ENCODE measurements at regions not wholly inside any gene's neighbourhood (a gene's known extent, or its start where the extent isn't known, plus 50 kb on each side); places are given as distances from the start of the nearest gene placed in this dataset.
A peak's percentile ranks its signal among the peaks of the same experiment; 100 is the strongest.
"Not testable (repeated sequence)": the region's sequence is repeated elsewhere in the genome, so short reads cannot be mapped to it uniquely, and the experiment has no call there.

DNA sequence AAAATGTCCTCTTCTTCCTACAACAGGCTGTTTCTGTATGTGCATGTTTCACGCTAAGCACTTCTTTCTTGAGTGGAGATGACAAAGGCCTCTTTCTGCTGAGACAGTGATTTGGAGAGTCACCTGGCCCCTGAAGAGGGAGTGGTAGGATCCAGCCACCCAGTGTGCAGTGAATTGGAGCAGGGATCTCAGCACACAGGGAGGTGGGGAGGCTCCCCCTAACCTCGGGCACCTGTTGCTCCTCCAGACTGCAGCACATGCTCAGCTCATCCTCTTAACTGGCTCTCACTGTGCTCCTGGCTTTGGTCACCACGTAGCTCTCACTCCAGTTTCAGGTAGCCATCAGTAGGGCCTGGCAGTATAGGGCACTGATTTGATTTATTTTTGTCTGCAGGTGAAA is 87.6 kb upstream of the GPR89A start:
- not testable (repeated sequence) for H2BK5ac ChIP-seq (ENCODE audit: low read depth, low read length, poor library complexity, severe bottlenecking); H3K23ac ChIP-seq (ENCODE audit: low read length in 2 of 2); H3K18ac ChIP-seq (ENCODE audit: low read depth in 1 of 2, low read length in 2 of 2); H2BK12ac ChIP-seq (ENCODE audit: low read length in 2 of 2); H4K91ac ChIP-seq (ENCODE audit: low read length); H2BK120ac ChIP-seq (ENCODE audit: low read depth, low read length); H2BK15ac ChIP-seq (ENCODE audit: low read depth, poor library complexity, severe bottlenecking); H3K79me1 ChIP-seq (replicated peaks; ENCODE audit: low read length, poor library complexity, severe bottlenecking); H3K9ac ChIP-seq (ENCODE audit: low read length); H3K36me3 ChIP-seq (ENCODE audit: control insufficient read depth in 1 of 2, insufficient read depth in 2 of 2, low read depth in 1 of 2, low read length in 2 of 2); H3K14ac ChIP-seq (ENCODE audit: low read length in 2 of 2); H3K4me1 ChIP-seq (ENCODE audit: control insufficient read depth, insufficient read depth, low read depth, low read length); H3K4me2 ChIP-seq (ENCODE audit: low read length, poor library complexity, severe bottlenecking); DNase-seq; H3K4ac ChIP-seq (ENCODE audit: low read depth in 1 of 2, low read length in 2 of 2); H3K4me3 ChIP-seq (ENCODE audit: insufficient read depth in 1 of 2, low read depth in 1 of 2, low read length in 2 of 2); H3K9me3 ChIP-seq (ENCODE audit: control insufficient read depth, low read length); H4K8ac ChIP-seq (ENCODE audit: low read length); H2AFZ ChIP-seq (ENCODE audit: low read depth, low read length); H3K27me3 ChIP-seq (ENCODE audit: control insufficient read depth in 1 of 2, insufficient read depth in 1 of 2, low read length in 2 of 2)
- peak overlapping the region; percentile 3 for H2AK5ac ChIP-seq (ENCODE audit: low read length, severe bottlenecking)
- H3K27ac ChIP-seq (ENCODE audit: low read length, poor library complexity, severe bottlenecking) = peak overlapping the region; percentile 77
- 82% methylated on average over 2 of the region's 3 CpGs for WGBS

DNA sequence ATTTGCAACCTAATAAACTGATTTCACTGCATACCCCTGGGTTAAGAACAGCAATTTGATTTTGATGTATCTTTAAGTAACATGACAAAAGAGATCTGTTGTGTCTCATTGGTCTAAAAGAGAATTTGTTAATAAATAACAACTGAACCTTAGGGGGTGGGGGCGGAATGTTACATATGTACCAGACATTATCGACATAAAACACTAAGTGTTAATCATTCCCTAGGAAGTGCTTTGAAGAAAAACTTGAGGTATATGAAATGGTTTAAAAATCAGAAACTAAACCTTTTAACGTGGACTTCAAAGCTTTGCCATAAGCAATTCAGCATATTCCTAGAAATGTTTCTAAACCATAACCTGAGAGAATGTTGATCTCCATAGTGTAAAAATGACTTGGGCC is 88.5 kb upstream of the GPR89A start:
- not testable (repeated sequence) for H3K23ac ChIP-seq (ENCODE audit: low read length in 2 of 2); H2AFZ ChIP-seq (ENCODE audit: low read depth, low read length); H3K18ac ChIP-seq (ENCODE audit: low read depth in 1 of 2, low read length in 2 of 2); H3K36me3 ChIP-seq (ENCODE audit: control insufficient read depth in 1 of 2, insufficient read depth in 2 of 2, low read depth in 1 of 2, low read length in 2 of 2); H3K4me1 ChIP-seq (ENCODE audit: control insufficient read depth, insufficient read depth, low read depth, low read length); H3K9me3 ChIP-seq (ENCODE audit: control insufficient read depth, low read length); H2BK120ac ChIP-seq (ENCODE audit: low read depth, low read length); H2BK5ac ChIP-seq (ENCODE audit: low read depth, low read length, poor library complexity, severe bottlenecking); H4K8ac ChIP-seq (ENCODE audit: low read length); DNase-seq; H4K91ac ChIP-seq (ENCODE audit: low read length); H3K4me2 ChIP-seq (ENCODE audit: low read length, poor library complexity, severe bottlenecking); H2BK12ac ChIP-seq (ENCODE audit: low read length in 2 of 2); H3K79me1 ChIP-seq (replicated peaks; ENCODE audit: low read length, poor library complexity, severe bottlenecking); H3K14ac ChIP-seq (ENCODE audit: low read length in 2 of 2); H2AK5ac ChIP-seq (ENCODE audit: low read length, severe bottlenecking); H3K27me3 ChIP-seq (ENCODE audit: control insufficient read depth in 1 of 2, insufficient read depth in 1 of 2, low read length in 2 of 2); H3K4ac ChIP-seq (ENCODE audit: low read depth in 1 of 2, low read length in 2 of 2); H3K9ac ChIP-seq (ENCODE audit: low read length); H2BK15ac ChIP-seq (ENCODE audit: low read depth, poor library complexity, severe bottlenecking); H3K4me3 ChIP-seq (ENCODE audit: insufficient read depth in 1 of 2, low read depth in 1 of 2, low read length in 2 of 2)
- no CpG with 5 or more reads among the region's 3 CpGs for WGBS
- peak overlapping the region; percentile 70 for H3K27ac ChIP-seq (ENCODE audit: low read length, poor library complexity, severe bottlenecking)

DNA sequence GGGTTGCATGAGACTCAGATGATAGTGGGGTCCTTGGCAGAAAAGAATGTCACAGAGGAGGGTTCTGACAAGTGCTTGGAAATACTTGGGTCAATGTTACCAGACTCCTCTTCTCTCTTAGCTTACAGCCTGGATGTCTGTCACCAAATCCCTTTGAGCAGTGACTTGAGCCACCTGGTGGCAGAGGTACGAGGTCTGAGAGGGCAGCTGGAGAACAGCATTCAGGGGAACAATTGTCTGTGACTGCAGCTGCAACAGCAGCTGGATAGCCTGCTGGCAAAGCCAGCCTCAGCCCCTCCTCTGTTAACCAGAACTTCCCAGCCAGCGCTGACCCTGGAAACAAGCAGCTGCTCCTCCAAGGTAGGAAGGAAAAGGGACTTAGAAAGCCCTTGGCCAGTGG is 87.6 kb upstream of the NBPF20 start:
- not testable (repeated sequence) for H2BK120ac ChIP-seq (ENCODE audit: low read depth, low read length); H3K4ac ChIP-seq (ENCODE audit: low read depth in 1 of 2, low read length in 2 of 2); H4K8ac ChIP-seq (ENCODE audit: low read length); H4K91ac ChIP-seq (ENCODE audit: low read length); H3K14ac ChIP-seq (ENCODE audit: low read length in 2 of 2); H3K4me3 ChIP-seq (ENCODE audit: insufficient read depth in 1 of 2, low read depth in 1 of 2, low read length in 2 of 2); H3K4me1 ChIP-seq (ENCODE audit: control insufficient read depth, insufficient read depth, low read depth, low read length); DNase-seq; H2AFZ ChIP-seq (ENCODE audit: low read depth, low read length); H2BK15ac ChIP-seq (ENCODE audit: low read depth, poor library complexity, severe bottlenecking); H3K4me2 ChIP-seq (ENCODE audit: low read length, poor library complexity, severe bottlenecking); H2BK12ac ChIP-seq (ENCODE audit: low read length in 2 of 2); H3K18ac ChIP-seq (ENCODE audit: low read depth in 1 of 2, low read length in 2 of 2); H3K9me3 ChIP-seq (ENCODE audit: control insufficient read depth, low read length); H2BK5ac ChIP-seq (ENCODE audit: low read depth, low read length, poor library complexity, severe bottlenecking); H3K27ac ChIP-seq (ENCODE audit: low read length, poor library complexity, severe bottlenecking); H3K27me3 ChIP-seq (ENCODE audit: control insufficient read depth in 1 of 2, insufficient read depth in 1 of 2, low read length in 2 of 2); H3K36me3 ChIP-seq (ENCODE audit: control insufficient read depth in 1 of 2, insufficient read depth in 2 of 2, low read depth in 1 of 2, low read length in 2 of 2); H3K79me1 ChIP-seq (replicated peaks; ENCODE audit: low read length, poor library complexity, severe bottlenecking); H2AK5ac ChIP-seq (ENCODE audit: low read length, severe bottlenecking); H3K9ac ChIP-seq (ENCODE audit: low read length); H3K23ac ChIP-seq (ENCODE audit: low read length in 2 of 2)
- no CpG with 5 or more reads among the region's 2 CpGs for WGBS

DNA sequence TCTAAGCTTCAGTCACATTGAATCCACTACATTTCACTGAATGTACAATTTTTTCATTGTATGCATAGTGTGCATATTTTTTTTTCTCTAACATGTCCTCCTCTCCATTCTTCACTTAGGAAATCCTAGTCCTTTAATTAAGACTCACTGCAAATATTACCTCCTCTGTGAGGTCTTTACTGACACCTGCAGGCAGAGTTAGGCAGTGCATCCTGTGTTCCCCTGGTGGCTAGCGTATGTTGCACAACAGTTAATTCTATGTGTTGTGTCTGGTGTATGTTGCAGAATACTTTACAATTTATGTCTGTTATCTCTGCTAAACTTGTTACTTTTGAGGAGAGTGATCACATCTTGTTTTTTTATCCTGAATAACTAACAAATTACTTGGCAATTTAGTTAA is 82.7 kb upstream of the NBPF20 start:
- H2AFZ ChIP-seq (ENCODE audit: low read depth, low read length) = not testable (repeated sequence)

More for the DNA sequence above, 82.7 kb upstream of the NBPF20 start:
- not testable (repeated sequence) for H2BK12ac ChIP-seq (ENCODE audit: low read length in 2 of 2); H3K27me3 ChIP-seq (ENCODE audit: control insufficient read depth in 1 of 2, insufficient read depth in 1 of 2, low read length in 2 of 2); H2AK5ac ChIP-seq (ENCODE audit: low read length, severe bottlenecking); H3K9ac ChIP-seq (ENCODE audit: low read length); H3K36me3 ChIP-seq (ENCODE audit: control insufficient read depth in 1 of 2, insufficient read depth in 2 of 2, low read depth in 1 of 2, low read length in 2 of 2); H3K4me1 ChIP-seq (ENCODE audit: control insufficient read depth, insufficient read depth, low read depth, low read length); H3K79me1 ChIP-seq (replicated peaks; ENCODE audit: low read length, poor library complexity, severe bottlenecking); H3K18ac ChIP-seq (ENCODE audit: low read depth in 1 of 2, low read length in 2 of 2); DNase-seq; H3K23ac ChIP-seq (ENCODE audit: low read length in 2 of 2); H4K91ac ChIP-seq (ENCODE audit: low read length); H2BK5ac ChIP-seq (ENCODE audit: low read depth, low read length, poor library complexity, severe bottlenecking); H3K14ac ChIP-seq (ENCODE audit: low read length in 2 of 2); H3K27ac ChIP-seq (ENCODE audit: low read length, poor library complexity, severe bottlenecking); H3K9me3 ChIP-seq (ENCODE audit: control insufficient read depth, low read length); H2BK15ac ChIP-seq (ENCODE audit: low read depth, poor library complexity, severe bottlenecking); H3K4me3 ChIP-seq (ENCODE audit: insufficient read depth in 1 of 2, low read depth in 1 of 2, low read length in 2 of 2); H4K8ac ChIP-seq (ENCODE audit: low read length); H3K4ac ChIP-seq (ENCODE audit: low read depth in 1 of 2, low read length in 2 of 2); H2BK120ac ChIP-seq (ENCODE audit: low read depth, low read length); H3K4me2 ChIP-seq (ENCODE audit: low read length, poor library complexity, severe bottlenecking)
- WGBS = no CpG with 5 or more reads among the region's 1 CpG
